HFFc6 (cell line): ENCODE measurements at regions not wholly inside any gene's neighbourhood (a gene's known extent, or its start where the extent isn't known, plus 50 kb on each side); places are given as distances from the start of the nearest gene placed in this dataset.

Experiments used
- DNase-seq: peaks from one replicate; pipeline ENCODE4 v3.0.0-alpha.2; 2018
- H3K27ac Mint-ChIP-seq: 2 replicates; pipeline ENCODE4 v1.8.0; 2020; ENCODE audit warnings: mild to moderate bottlenecking, mixed read lengths
- H3K27me3 Mint-ChIP-seq: 2 replicates; pipeline ENCODE4 v1.8.0; 2021; ENCODE audit warnings: mild to moderate bottlenecking, moderate library complexity, mixed read lengths; ENCODE audit not compliant: insufficient read depth
- H3K36me3 Mint-ChIP-seq: 2 replicates; pipeline ENCODE4 v1.8.0; 2021; ENCODE audit warnings: low read depth, mixed read lengths
- H3K4me1 Mint-ChIP-seq: 2 replicates; pipeline ENCODE4 v1.8.0; 2020; ENCODE audit warnings: low read depth, mixed read lengths
- H3K4me3 Mint-ChIP-seq: 2 replicates; pipeline ENCODE4 v1.8.0; 2020; ENCODE audit warnings: mild to moderate bottlenecking, moderate library complexity, mixed read lengths
- H3K9me3 Mint-ChIP-seq: 2 replicates; pipeline ENCODE4 v1.8.0; 2020; ENCODE audit warnings: mild to moderate bottlenecking, mixed read lengths
- CTCF ChIP-seq: fragments of 200-600 bp; sonication (generic); IDR thresholded peaks from 2 replicates; pipeline ENCODE4 v1.5.0; 2021; ENCODE audit warnings: antibody characterized with exemption, mild to moderate bottlenecking

GRCh38 chr19:41495589-41495988, 52.6 kb downstream of the ERICH4 start:
- Mint-ChIP-seq H3K36me3 (no peaks in the 10 kb centered on the region), H3K4me3 (no peak overlapping the region), H3K27ac (no peak overlapping the region), H3K27me3 (peaks cover 17% of the 10 kb centered on the region), H3K9me3 (no peaks in the 10 kb centered on the region), H3K4me1 (no peaks in the 10 kb centered on the region)
- DNase-seq, result no peak
- no peak for TF ChIP-seq CTCF

- DNase-seq, result no peak
- Mint-ChIP-seq H3K36me3 (no peaks in the 10 kb centered on the region), H3K4me1 (peaks cover 10% of the 10 kb centered on the region), H3K4me3 (no peak overlapping the region), H3K27ac (no peak overlapping the region), H3K9me3 (no peaks in the 10 kb centered on the region), H3K27me3 (peaks cover 17% of the 10 kb centered on the region)
- no peak for TF ChIP-seq CTCF
Observed at GRCh38 chr19:41499899-41500298, 56.9 kb downstream of the ERICH4 start.

GRCh38 chr19:41500443-41500842, 57.5 kb downstream of the ERICH4 start:
- DNase-seq, result no peak
- no peak overlapping the region for H3K27ac Mint-ChIP-seq
- TF ChIP-seq CTCF, result no peak
- H3K4me1 Mint-ChIP-seq, result peaks cover 10% of the 10 kb centered on the region
- no peaks in the 10 kb centered on the region for H3K36me3 Mint-ChIP-seq
- no peaks in the 10 kb centered on the region for H3K9me3 Mint-ChIP-seq
- peaks cover 17% of the 10 kb centered on the region for H3K27me3 Mint-ChIP-seq
- no peak overlapping the region for H3K4me3 Mint-ChIP-seq

- no peak overlapping the region for H3K27ac Mint-ChIP-seq
- H3K27me3 Mint-ChIP-seq, result peaks cover 24% of the 10 kb centered on the region
- no peak for TF ChIP-seq CTCF
- no peaks in the 10 kb centered on the region for H3K36me3 Mint-ChIP-seq
- no peak for DNase-seq
- peaks cover 10% of the 10 kb centered on the region for H3K4me1 Mint-ChIP-seq
- no peak overlapping the region for H3K4me3 Mint-ChIP-seq
- no peaks in the 10 kb centered on the region for H3K9me3 Mint-ChIP-seq
Observed at GRCh38 chr19:41501854-41502253, 58.9 kb downstream of the ERICH4 start.

GRCh38 chr19:41505105-41505504, 62.1 kb downstream of the ERICH4 start:
- H3K4me3 Mint-ChIP-seq, result no peak overlapping the region

More at GRCh38 chr19:41505105-41505504, 62.1 kb downstream of the ERICH4 start:
- Mint-ChIP-seq H3K27me3 (peaks cover 28% of the 10 kb centered on the region), H3K4me1 (peaks cover 10% of the 10 kb centered on the region), H3K36me3 (no peaks in the 10 kb centered on the region), H3K9me3 (no peaks in the 10 kb centered on the region), H3K27ac (no peak overlapping the region)
- no peak for TF ChIP-seq CTCF
- no peak for DNase-seq
